ENCODE measurements at regions not wholly inside any gene's neighbourhood (a gene's known extent, or its start where the extent isn't known, plus 50 kb on each side); places are given as distances from the start of the nearest gene placed in this dataset.

GRCh38 chr13:106375085-106375484 is 160.4 kb downstream of the EFNB2 start (continued):
- no peak for TF ChIP-seq CHD7 (IDR thresholded peaks at IDR 0.05; ENCODE audit: insufficient replicate concordance, low read length)
- TF ChIP-seq SIN3A (conservative IDR thresholded peaks at IDR 0.05 in 1 of 2, IDR thresholded peaks at IDR 0.05 in 1 of 2; ENCODE audit: low read depth in 1 of 2, low read length in 2 of 2), result no peak
- TF ChIP-seq EP300 (IDR thresholded peaks at IDR 0.05; ENCODE audit: borderline replicate concordance in 1 of 2, low read depth in 2 of 2, low read length in 2 of 2), result no peak
- TF ChIP-seq POU5F1 (IDR thresholded peaks at IDR 0.05; ENCODE audit: low read depth, low read length), result no peak
- no peak for TF ChIP-seq NRF1 (IDR thresholded peaks at IDR 0.05; ENCODE audit: low read depth, low read length)
- no peak for TF ChIP-seq JUN (IDR thresholded peaks at IDR 0.05; ENCODE audit: low read depth, low read length)
- no peak for TF ChIP-seq CBX5 (IDR thresholded peaks at IDR 0.05; ENCODE audit: low read depth, low read length)
- no peak for TF ChIP-seq HDAC6 (IDR thresholded peaks at IDR 0.05; ENCODE audit: low read depth, low read length)
- no peak for TF ChIP-seq GABPA (IDR thresholded peaks at IDR 0.05; ENCODE audit: borderline replicate concordance, insufficient read depth, low read length)
- TF ChIP-seq YY1 (IDR thresholded peaks at IDR 0.05; ENCODE audit: low read depth, low read length), result no peak
- no peak for TF ChIP-seq ZNF274 (IDR thresholded peaks at IDR 0.05; ENCODE audit: borderline replicate concordance, extremely low read depth, low read length)
